ENCODE measurements at regions not wholly inside any gene's neighbourhood (a gene's known extent, or its start where the extent isn't known, plus 50 kb on each side); places are given as distances from the start of the nearest gene placed in this dataset.

DNA sequence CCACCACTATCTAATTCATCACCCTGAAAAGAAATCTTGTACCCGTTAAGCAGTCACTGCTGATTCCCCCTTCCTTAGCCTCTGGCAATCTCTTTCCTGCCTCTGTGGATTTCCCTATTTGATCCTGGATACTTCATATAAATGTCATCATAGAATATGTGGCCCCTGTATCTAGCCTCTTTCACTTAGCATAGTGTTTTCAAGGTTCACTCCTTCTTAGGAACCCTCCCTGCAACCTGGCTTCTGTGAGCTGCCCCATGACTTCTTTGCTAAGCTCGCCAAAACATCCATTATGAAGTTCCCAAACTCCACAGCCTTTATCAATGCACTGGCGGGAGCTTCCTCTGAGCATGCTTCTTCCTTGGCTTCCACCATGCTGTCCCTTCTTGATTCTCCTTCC is 70.8 kb upstream of the PDZD8 start:
- TF ChIP-seq, protein P1, sequence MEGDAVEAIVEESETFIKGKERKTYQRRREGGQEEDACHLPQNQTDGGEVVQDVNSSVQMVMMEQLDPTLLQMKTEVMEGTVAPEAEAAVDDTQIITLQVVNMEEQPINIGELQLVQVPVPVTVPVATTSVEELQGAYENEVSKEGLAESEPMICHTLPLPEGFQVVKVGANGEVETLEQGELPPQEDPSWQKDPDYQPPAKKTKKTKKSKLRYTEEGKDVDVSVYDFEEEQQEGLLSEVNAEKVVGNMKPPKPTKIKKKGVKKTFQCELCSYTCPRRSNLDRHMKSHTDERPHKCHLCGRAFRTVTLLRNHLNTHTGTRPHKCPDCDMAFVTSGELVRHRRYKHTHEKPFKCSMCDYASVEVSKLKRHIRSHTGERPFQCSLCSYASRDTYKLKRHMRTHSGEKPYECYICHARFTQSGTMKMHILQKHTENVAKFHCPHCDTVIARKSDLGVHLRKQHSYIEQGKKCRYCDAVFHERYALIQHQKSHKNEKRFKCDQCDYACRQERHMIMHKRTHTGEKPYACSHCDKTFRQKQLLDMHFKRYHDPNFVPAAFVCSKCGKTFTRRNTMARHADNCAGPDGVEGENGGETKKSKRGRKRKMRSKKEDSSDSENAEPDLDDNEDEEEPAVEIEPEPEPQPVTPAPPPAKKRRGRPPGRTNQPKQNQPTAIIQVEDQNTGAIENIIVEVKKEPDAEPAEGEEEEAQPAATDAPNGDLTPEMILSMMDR (conservative IDR thresholded peaks at IDR 0.05; ENCODE audit: low read length) = no peak
- no peak for TF ChIP-seq EZH2phosphoT487 (IDR thresholded peaks at IDR 0.05; ENCODE audit: borderline replicate concordance, low read depth, low read length)

Measured in OCI-LY7 (cell line).